OCI-LY7 (cell line): ENCODE measurements at regions not wholly inside any gene's neighbourhood (a gene's known extent, or its start where the extent isn't known, plus 50 kb on each side); places are given as distances from the start of the nearest gene placed in this dataset.

ENCODE experiments used
- BruUV-seq: library from RNA; stranded (reverse); fragments of 400-500 nt; replicated peaks from 2 replicates; lab custom pipeline; 2021; lab: Mats Ljungman, UMichigan
- CTCF ChIA-PET: fragments of 300-600 bp; sonication (Branson Sonifier 250); formaldehyde crosslinking; loops from one replicate; lab custom pipeline; 2022; ENCODE audit warnings: antibody characterized with exemption; ENCODE audit not compliant: unreplicated experiment; lab: Charles Lee
- POLR2A ChIA-PET: fragments of 300-600 bp; sonication (Branson Sonifier 250); formaldehyde crosslinking; loops from one replicate; lab custom pipeline; 2022; ENCODE audit warnings: antibody characterized with exemption; lab: Charles Lee
- DNase-seq: peaks from one replicate; pipeline ENCODE4 v3.0.0-alpha.2; 2015; ENCODE audit warnings: low spot score
- H2AFZ ChIP-seq: fragments of 200-600 bp; sonication (generic), shearing (Covaris generic); 2 replicates; pipeline ENCODE4 v1.6.1; 2014; ENCODE audit warnings: mild to moderate bottlenecking, antibody characterized with exemption, low read length, moderate library complexity
- H3K27ac ChIP-seq: fragments of 200-600 bp; sonication (generic); 2 replicates; pipeline ENCODE4 v1.5.1; 2014; ENCODE audit warnings: mixed run types, low read depth, mild to moderate bottlenecking, moderate library complexity, low read length, inconsistent platforms; ENCODE audit not compliant: poor library complexity, severe bottlenecking
- H3K36me3 ChIP-seq: fragments of 200-600 bp; sonication (generic); 2 replicates; pipeline ENCODE4 v1.6.1; 2014; ENCODE audit warnings: mild to moderate bottlenecking, antibody characterized with exemption, low read length, moderate library complexity, mixed read lengths; ENCODE audit not compliant: insufficient read depth
- H3K4me1 ChIP-seq: fragments of 200-600 bp; sonication (generic); 2 replicates; pipeline ENCODE4 v1.5.1; 2014; ENCODE audit warnings: mild to moderate bottlenecking, low read length; ENCODE audit not compliant: insufficient read depth, poor library complexity, severe bottlenecking
- H3K4me2 ChIP-seq: fragments of 200-600 bp; sonication (generic); 2 replicates; pipeline ENCODE4 v1.6.1; 2014; ENCODE audit warnings: mild to moderate bottlenecking, low read length
- H3K4me3 ChIP-seq: fragments of 200-600 bp; sonication (generic); 2 replicates; pipeline ENCODE4 v1.5.1; 2014; ENCODE audit warnings: mild to moderate bottlenecking, low read depth, low read length; ENCODE audit not compliant: poor library complexity, severe bottlenecking
- H3K79me2 ChIP-seq: fragments of 200-600 bp; sonication (generic); 2 replicates; pipeline ENCODE4 v1.6.1; 2016; ENCODE audit warnings: low read depth, mild to moderate bottlenecking, low read length, moderate library complexity, mixed read lengths; ENCODE audit not compliant: insufficient read depth
- H3K9me2 ChIP-seq: fragments of 200-600 bp; sonication (generic); 2 replicates; pipeline ENCODE4 v1.6.1; 2016; ENCODE audit warnings: mild to moderate bottlenecking, low read length, mixed read lengths; ENCODE audit not compliant: insufficient read depth
- H3K9me3 ChIP-seq: fragments of 200-600 bp; sonication (generic); 2 replicates; pipeline ENCODE4 v1.6.1; 2014; ENCODE audit warnings: mild to moderate bottlenecking, mixed run types, low read length, mixed read lengths
- H4K20me1 ChIP-seq: fragments of 200-600 bp; sonication (generic); 2 replicates; pipeline ENCODE4 v1.6.1; 2014; ENCODE audit warnings: mild to moderate bottlenecking, antibody characterized with exemption, low read length, moderate library complexity, mixed read lengths; ENCODE audit not compliant: insufficient read depth
- CTCF ChIP-seq: fragments of 200-600 bp; sonication (generic); conservative IDR thresholded peaks from 2 replicates; pipeline ENCODE4 v1.5.1; 2014; ENCODE audit warnings: mild to moderate bottlenecking, antibody characterized with exemption, low read length, moderate library complexity, mixed read lengths
- EZH2phosphoT487 ChIP-seq: fragments of 200-600 bp; sonication (generic); IDR thresholded peaks from 2 replicates; pipeline ENCODE4 v1.6.1; 2018; ENCODE audit warnings: low read depth, borderline replicate concordance, mild to moderate bottlenecking, mixed run types, antibody characterized with exemption, low read length, moderate library complexity, mixed read lengths
- intact Hi-C: fragments of 100-400 bp; cut with micrococcal nuclease; formaldehyde crosslinking; loops from one replicate; pipeline ENCODE4 v1.10.0; 2022; ENCODE audit not compliant: unreplicated experiment

- H2AFZ ChIP-seq, result no peak overlapping the region
- H4K20me1 ChIP-seq, result no peaks in the 10 kb centered on the region
- no peak overlapping the region for H3K27ac ChIP-seq
- H3K9me2 ChIP-seq, result no peaks in the 10 kb centered on the region
- H3K4me3 ChIP-seq, result no peak overlapping the region
- no peaks in the 10 kb centered on the region for H3K9me3 ChIP-seq
- H3K4me1 ChIP-seq, result no peaks in the 10 kb centered on the region
- H3K79me2 ChIP-seq, result no peaks in the 10 kb centered on the region
- DNase-seq, result no peak
- no peaks in the 10 kb centered on the region for H3K36me3 ChIP-seq
- BruUV-seq, result no TSS peak
- H3K4me2 ChIP-seq, result no peak overlapping the region
- ChIA-PET POLR2A (no interaction called here), CTCF (no interaction called here)
- intact Hi-C loops, result no loop called here
- TF ChIP-seq CTCF, result no peak
- TF ChIP-seq EZH2phosphoT487, result no peak
These were observed 235.3 kb upstream of the CEP162 start for GRCh38 chr6:84462698-84463097.

DNA sequence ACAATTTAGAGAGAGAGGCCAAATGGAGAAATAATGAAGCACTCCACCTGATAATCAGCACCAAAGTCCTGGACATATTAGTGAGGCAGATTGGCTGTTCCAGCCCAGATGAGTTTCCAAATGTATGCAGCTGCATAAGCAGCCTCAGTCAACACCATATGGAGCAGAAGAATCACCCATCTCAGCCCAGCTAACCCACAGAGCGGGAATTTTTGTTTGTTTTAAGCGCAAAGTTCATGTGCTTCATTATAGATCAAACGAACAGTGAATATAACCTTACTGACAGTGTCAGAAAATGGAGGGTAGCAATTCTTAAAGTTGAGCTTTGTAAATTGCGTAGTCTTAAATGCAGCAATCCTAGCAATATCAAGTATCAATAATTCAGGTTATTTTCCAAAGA is 234.0 kb upstream of the CEP162 start:
- Histone ChIP-seq H3K36me3 (no peaks in the 10 kb centered on the region), H3K9me3 (no peaks in the 10 kb centered on the region), H4K20me1 (no peaks in the 10 kb centered on the region), H3K9me2 (no peaks in the 10 kb centered on the region), H3K4me1 (no peaks in the 10 kb centered on the region), H3K27ac (no peak overlapping the region), H3K4me3 (no peak overlapping the region), H3K4me2 (no peak overlapping the region), H2AFZ (no peak overlapping the region), H3K79me2 (no peaks in the 10 kb centered on the region)
- TF ChIP-seq CTCF (no peak), EZH2phosphoT487 (no peak)
- POLR2A ChIA-PET, result no interaction called here
- no peak for DNase-seq
- CTCF ChIA-PET, result no interaction called here
- intact Hi-C loops, result no loop called here
- no TSS peak for BruUV-seq

- Histone ChIP-seq H3K27ac (no peak overlapping the region), H3K4me1 (no peaks in the 10 kb centered on the region), H4K20me1 (no peaks in the 10 kb centered on the region), H3K9me2 (no peaks in the 10 kb centered on the region), H3K4me3 (no peak overlapping the region), H2AFZ (no peak overlapping the region), H3K79me2 (no peaks in the 10 kb centered on the region), H3K36me3 (no peaks in the 10 kb centered on the region), H3K9me3 (no peaks in the 10 kb centered on the region), H3K4me2 (no peak overlapping the region)
- CTCF ChIA-PET, result no interaction called here
- no peak for DNase-seq
- intact Hi-C loops, result no loop called here
- BruUV-seq, result no TSS peak
- POLR2A ChIA-PET, result interaction anchor here (1.2 kb wide), 1 partner anchor 19 kb away, joined by 3 read pairs; no protein-coding TSS in a partner anchor
- no peak for TF ChIP-seq CTCF
- TF ChIP-seq EZH2phosphoT487, result no peak
These were observed 233.0 kb upstream of the CEP162 start for GRCh38 chr6:84460491-84460890.
